Neuronal stem cell (in vitro differentiated cells): ENCODE measurements at regions not wholly inside any gene's neighbourhood (a gene's known extent, or its start where the extent isn't known, plus 50 kb on each side); places are given as distances from the start of the nearest gene placed in this dataset.

ENCODE experiments used
- DNase-seq: peaks from one replicate; pipeline ENCODE4 v3.0.0-alpha.2; 2013; ENCODE audit warnings: low spot score
- H2AFZ ChIP-seq: one replicate; pipeline ENCODE4 v1.6.1; 2013; ENCODE audit warnings: mild to moderate bottlenecking, low read length, inconsistent platforms
- H2AK5ac ChIP-seq: 2 replicates; pipeline ENCODE4 v1.6.1; 2013; ENCODE audit warnings: low read depth, mild to moderate bottlenecking, inconsistent platforms, low read length, moderate library complexity, mixed read lengths
- H2BK120ac ChIP-seq: 2 replicates; pipeline ENCODE4 v1.6.1; 2013; ENCODE audit warnings: low read depth, mild to moderate bottlenecking, inconsistent platforms, low read length, moderate library complexity, mixed read lengths
- H2BK12ac ChIP-seq: one replicate; pipeline ENCODE4 v1.6.1; 2013; ENCODE audit warnings: low read length, inconsistent platforms
- H2BK15ac ChIP-seq: 2 replicates; pipeline ENCODE4 v1.6.1; 2013; ENCODE audit warnings: mild to moderate bottlenecking, low read length, inconsistent platforms, mixed read lengths
- H2BK5ac ChIP-seq: one replicate; pipeline ENCODE4 v1.6.1; 2013; ENCODE audit warnings: inconsistent platforms, mild to moderate bottlenecking, low read length, moderate library complexity
- H3K14ac ChIP-seq: one replicate; pipeline ENCODE4 v1.6.1; 2013; ENCODE audit warnings: low read length, inconsistent platforms
- H3K18ac ChIP-seq: 2 replicates; pipeline ENCODE4 v1.6.1; 2013; ENCODE audit warnings: low read length, inconsistent platforms
- H3K23ac ChIP-seq: 2 replicates; pipeline ENCODE4 v1.6.1; 2013; ENCODE audit warnings: low read depth, mild to moderate bottlenecking, mixed read lengths, low read length, inconsistent platforms; ENCODE audit not compliant: poor library complexity
- H3K27ac ChIP-seq: replicated peaks from 3 replicates; pipeline ENCODE4 v1.5.1; 2013; ENCODE audit warnings: low read length, inconsistent platforms
- H3K27me3 ChIP-seq, 3 experiments: 2 replicates each; pipeline ENCODE4 v1.6.1; 2013; ENCODE audit warnings: low read length in 3 of 3, mild to moderate bottlenecking in 2 of 3, inconsistent platforms in 1 of 3, low read depth in 1 of 3, mixed read lengths in 1 of 3, moderate library complexity in 1 of 3; ENCODE audit not compliant: control insufficient read depth in 3 of 3, insufficient read depth in 3 of 3
- H3K36me3 ChIP-seq, 2 donors: replicated peaks in 1 of 2; 2 replicates each; pipeline ENCODE4 v1.6.1; 2013; ENCODE audit warnings: low read length in 2 of 2; ENCODE audit not compliant: control insufficient read depth in 2 of 2, insufficient read depth in 2 of 2
- H3K4ac ChIP-seq: 2 replicates; pipeline ENCODE4 v1.6.1; 2013; ENCODE audit warnings: inconsistent platforms, mild to moderate bottlenecking, low read length, moderate library complexity
- H3K4me1 ChIP-seq, 2 donors: 1 replicate in 1 of 2; 2 replicates in 1 of 2; pipeline ENCODE4 v1.6.1; 2013; ENCODE audit warnings: low read length in 2 of 2, low read depth in 1 of 2; ENCODE audit not compliant: control insufficient read depth in 2 of 2, insufficient read depth in 1 of 2
- H3K4me2 ChIP-seq: one replicate; pipeline ENCODE4 v1.6.1; 2013; ENCODE audit warnings: mild to moderate bottlenecking, low read length, inconsistent platforms; ENCODE audit not compliant: insufficient read depth, poor library complexity, severe bottlenecking
- H3K4me3 ChIP-seq, 2 donors: 2 replicates each; pipeline ENCODE4 v1.5.1; 2013; ENCODE audit warnings: low read length in 2 of 2, mild to moderate bottlenecking in 2 of 2, inconsistent platforms in 1 of 2, moderate library complexity in 1 of 2
- H3K79me1 ChIP-seq: one replicate; pipeline ENCODE4 v1.6.1; 2013; ENCODE audit warnings: low read depth, mild to moderate bottlenecking, inconsistent platforms, low read length, moderate library complexity
- H3K9ac ChIP-seq: one replicate; pipeline ENCODE4 v1.6.1; 2013; ENCODE audit warnings: mild to moderate bottlenecking, low read depth, low read length, inconsistent platforms; ENCODE audit not compliant: poor library complexity
- H3K9me3 ChIP-seq, 2 donors: replicated peaks in 1 of 2; 2 replicates each; pipeline versions ENCODE3 to v1.6.1; 2013; ENCODE audit warnings: low read length in 2 of 2, mild to moderate bottlenecking in 2 of 2, inconsistent platforms in 1 of 2, low read depth in 1 of 2, mixed read lengths in 1 of 2, moderate library complexity in 1 of 2; ENCODE audit not compliant: control insufficient read depth in 2 of 2, insufficient read depth in 1 of 2
- H4K8ac ChIP-seq: one replicate; pipeline ENCODE4 v1.6.1; 2013; ENCODE audit warnings: low read depth, mild to moderate bottlenecking, inconsistent platforms, low read length, moderate library complexity
- H4K91ac ChIP-seq: one replicate; pipeline ENCODE4 v1.6.1; 2013; ENCODE audit warnings: low read length, low read depth, mild to moderate bottlenecking, inconsistent platforms; ENCODE audit not compliant: poor library complexity
- WGBS, 2 donors: extraction: QIAGEN DNeasy Blood & Tissue Kit; methylation state at CpG; one replicate each; pipeline ENCODE4 v1.1.7; 2013; ENCODE audit warnings: missing lambda C conversion rate in 2 of 2, mixed read lengths in 1 of 2; ENCODE audit not compliant: insufficient read length in 2 of 2, insufficient replicate concordance in 1 of 2; ENCODE audit errors: extremely low coverage in 2 of 2; 5-methylcytosine and 5-hydroxymethylcytosine counted together

GRCh38 chr12:62032870-62033269, 227.3 kb upstream of the USP15 start:
- no peaks in the 10 kb centered on the region for H3K4me1 ChIP-seq
- no peak overlapping the region for H4K91ac ChIP-seq
- no peaks in the 10 kb centered on the region for H3K27me3 ChIP-seq
- no peaks in the 10 kb centered on the region for H3K9me3 ChIP-seq
- no peak overlapping the region for H3K9ac ChIP-seq
- H2BK12ac ChIP-seq, result no peak overlapping the region
- H3K18ac ChIP-seq, result no peak overlapping the region
- H2BK15ac ChIP-seq, result no peak overlapping the region
- H3K14ac ChIP-seq, result no peak overlapping the region
- no peaks in the 10 kb centered on the region for H3K79me1 ChIP-seq
- no CpG with 5 or more reads among the region's 2 CpGs for WGBS, 2 donors
- H3K27ac ChIP-seq, result no peak overlapping the region
- DNase-seq, result no peak
- no peaks in the 10 kb centered on the region for H3K36me3 ChIP-seq
- no peak overlapping the region for H4K8ac ChIP-seq
- no peak overlapping the region for H3K23ac ChIP-seq
- H2BK120ac ChIP-seq, result no peak overlapping the region
- no peak overlapping the region for H3K4ac ChIP-seq
- no peak overlapping the region for H2AFZ ChIP-seq
- H2AK5ac ChIP-seq, result no peak overlapping the region
- no peak overlapping the region for H3K4me2 ChIP-seq
- no peak overlapping the region for H3K4me3 ChIP-seq
- no peak overlapping the region for H2BK5ac ChIP-seq

DNA sequence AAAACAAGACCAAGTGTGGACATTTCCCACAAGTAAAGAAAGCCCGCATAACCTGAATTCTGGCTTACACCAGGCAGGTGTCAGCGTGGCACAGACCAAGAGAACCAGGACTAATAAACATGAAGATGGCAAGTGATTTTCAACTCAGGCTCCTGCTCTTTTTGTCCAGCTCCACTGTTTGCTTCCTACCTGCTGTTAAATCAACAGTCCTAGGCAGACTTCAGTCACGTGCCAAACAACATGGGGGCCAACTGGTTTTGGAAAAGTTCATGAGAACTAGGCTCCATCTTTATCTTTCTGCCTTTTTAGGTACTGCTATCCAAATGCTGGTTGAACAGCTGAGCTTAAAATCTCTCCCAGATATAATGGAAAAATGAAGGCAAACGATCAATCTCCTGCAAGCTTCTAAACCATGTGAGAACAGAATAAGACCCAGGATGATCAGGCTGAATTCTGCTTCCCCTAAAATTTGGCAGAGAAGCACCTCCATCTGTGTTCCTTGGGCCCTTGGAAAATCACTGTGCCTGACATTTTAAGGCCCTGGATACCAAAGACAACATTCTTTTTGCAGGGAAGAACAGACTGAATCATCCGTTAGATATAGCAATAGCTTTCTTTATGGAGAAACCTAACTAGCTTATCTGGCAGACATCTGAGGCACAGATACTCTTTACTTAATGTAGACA, 215.6 kb upstream of the USP15 start:
- no peak overlapping the region for H3K18ac ChIP-seq
- H3K36me3 ChIP-seq, result no peaks in the 10 kb centered on the region
- H3K4me1 ChIP-seq, result no peaks in the 10 kb centered on the region
- no peak overlapping the region for H3K23ac ChIP-seq
- H4K8ac ChIP-seq, result no peak overlapping the region
- H3K14ac ChIP-seq, result no peak overlapping the region
- no peak overlapping the region for H2BK120ac ChIP-seq
- no peak overlapping the region for H3K9ac ChIP-seq
- H2AK5ac ChIP-seq, result no peak overlapping the region
- H2AFZ ChIP-seq, result no peak overlapping the region
- H3K4me3 ChIP-seq, result no peak overlapping the region
- H3K9me3 ChIP-seq, result no peaks in the 10 kb centered on the region
- no peaks in the 10 kb centered on the region for H3K79me1 ChIP-seq
- no peak overlapping the region for H3K27ac ChIP-seq
- H3K4me2 ChIP-seq, result no peak overlapping the region
- no peak overlapping the region for H4K91ac ChIP-seq
- no CpG with 5 or more reads among the region's 5 CpGs for WGBS, 2 donors
- H3K4ac ChIP-seq, result no peak overlapping the region
- no peaks in the 10 kb centered on the region for H3K27me3 ChIP-seq
- H2BK12ac ChIP-seq, result no peak overlapping the region
- no peak for DNase-seq
- no peak overlapping the region for H2BK5ac ChIP-seq
- H2BK15ac ChIP-seq, result no peak overlapping the region

DNA sequence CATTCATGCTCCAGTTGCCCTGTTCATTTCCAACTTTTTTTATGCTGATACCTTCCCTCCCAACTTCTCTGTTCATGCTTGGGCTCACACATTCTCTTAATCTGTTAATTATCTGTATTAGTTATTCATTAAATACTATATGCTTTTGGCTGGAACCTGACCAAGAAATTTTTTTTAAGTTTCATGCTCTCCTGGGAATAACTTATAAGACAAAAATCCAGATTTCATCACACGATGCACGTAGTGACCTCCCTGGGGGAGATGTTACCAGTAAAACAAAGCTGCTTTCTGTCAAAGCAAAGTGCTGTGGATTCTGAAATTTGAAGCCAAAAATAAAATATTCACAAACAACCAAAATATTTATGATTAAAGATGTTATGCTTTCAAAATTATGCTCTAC, 215.0 kb upstream of the USP15 start:
- Histone ChIP-seq H2AK5ac (no peak overlapping the region), H3K18ac (no peak overlapping the region), H3K27me3 (no peaks in the 10 kb centered on the region), H3K36me3 (no peaks in the 10 kb centered on the region), H2BK120ac (no peak overlapping the region), H4K8ac (no peak overlapping the region), H3K79me1 (no peaks in the 10 kb centered on the region), H2AFZ (no peak overlapping the region), H4K91ac (no peak overlapping the region), H3K9ac (no peak overlapping the region), H2BK15ac (no peak overlapping the region), H3K27ac (no peak overlapping the region), H2BK12ac (no peak overlapping the region), H3K4ac (no peak overlapping the region), H3K4me3 (no peak overlapping the region), H3K4me1 (no peaks in the 10 kb centered on the region), H3K9me3 (no peaks in the 10 kb centered on the region), H3K14ac (no peak overlapping the region), H3K23ac (no peak overlapping the region), H2BK5ac (no peak overlapping the region), H3K4me2 (no peak overlapping the region)
- DNase-seq, result no peak
- no CpG with 5 or more reads among the region's 2 CpGs for WGBS, 2 donors

DNA sequence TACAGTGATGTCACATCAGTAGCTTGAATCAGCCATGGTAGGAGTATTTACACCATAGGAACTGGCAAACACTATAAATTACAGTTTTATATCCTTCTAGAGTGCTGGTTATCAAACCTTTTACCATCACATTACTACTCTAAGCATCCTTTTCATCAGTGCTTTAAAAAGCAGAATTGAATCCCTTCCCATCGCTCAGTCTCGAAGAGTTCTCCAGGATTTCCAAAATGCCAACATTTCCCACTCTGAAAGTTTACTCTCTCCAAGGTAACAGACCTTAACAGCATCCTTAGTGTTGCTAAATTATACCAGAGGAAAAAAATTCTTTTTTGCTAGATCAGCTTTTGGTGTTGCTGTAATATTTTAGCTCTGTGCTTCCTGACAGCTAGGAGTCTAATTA, 209.4 kb upstream of the USP15 start:
- H2AK5ac ChIP-seq, result no peak overlapping the region
- H3K18ac ChIP-seq, result no peak overlapping the region
- no peak overlapping the region for H3K14ac ChIP-seq
- no peaks in the 10 kb centered on the region for H3K79me1 ChIP-seq
- no peak overlapping the region for H3K4ac ChIP-seq
- H3K27ac ChIP-seq, result no peak overlapping the region
- no peak overlapping the region for H4K91ac ChIP-seq
- WGBS, 2 donors, result no CpG with 5 or more reads among the region's 2 CpGs
- DNase-seq, result no peak
- no peak overlapping the region for H3K4me3 ChIP-seq
- H2BK15ac ChIP-seq, result no peak overlapping the region
- H2BK12ac ChIP-seq, result no peak overlapping the region
- no peaks in the 10 kb centered on the region for H3K4me1 ChIP-seq
- H3K9me3 ChIP-seq, result no peaks in the 10 kb centered on the region
- no peak overlapping the region for H3K4me2 ChIP-seq
- no peak overlapping the region for H2AFZ ChIP-seq
- H2BK5ac ChIP-seq, result no peak overlapping the region
- no peak overlapping the region for H2BK120ac ChIP-seq
- H3K27me3 ChIP-seq, result no peaks in the 10 kb centered on the region
- no peak overlapping the region for H3K23ac ChIP-seq
- H4K8ac ChIP-seq, result no peak overlapping the region
- H3K9ac ChIP-seq, result no peak overlapping the region
- no peaks in the 10 kb centered on the region for H3K36me3 ChIP-seq
